ENCODE measurements at regions not wholly inside any gene's neighbourhood (a gene's known extent, or its start where the extent isn't known, plus 50 kb on each side); places are given as distances from the start of the nearest gene placed in this dataset.
A peak's percentile ranks its signal among the peaks of the same experiment; 100 is the strongest.

DNA sequence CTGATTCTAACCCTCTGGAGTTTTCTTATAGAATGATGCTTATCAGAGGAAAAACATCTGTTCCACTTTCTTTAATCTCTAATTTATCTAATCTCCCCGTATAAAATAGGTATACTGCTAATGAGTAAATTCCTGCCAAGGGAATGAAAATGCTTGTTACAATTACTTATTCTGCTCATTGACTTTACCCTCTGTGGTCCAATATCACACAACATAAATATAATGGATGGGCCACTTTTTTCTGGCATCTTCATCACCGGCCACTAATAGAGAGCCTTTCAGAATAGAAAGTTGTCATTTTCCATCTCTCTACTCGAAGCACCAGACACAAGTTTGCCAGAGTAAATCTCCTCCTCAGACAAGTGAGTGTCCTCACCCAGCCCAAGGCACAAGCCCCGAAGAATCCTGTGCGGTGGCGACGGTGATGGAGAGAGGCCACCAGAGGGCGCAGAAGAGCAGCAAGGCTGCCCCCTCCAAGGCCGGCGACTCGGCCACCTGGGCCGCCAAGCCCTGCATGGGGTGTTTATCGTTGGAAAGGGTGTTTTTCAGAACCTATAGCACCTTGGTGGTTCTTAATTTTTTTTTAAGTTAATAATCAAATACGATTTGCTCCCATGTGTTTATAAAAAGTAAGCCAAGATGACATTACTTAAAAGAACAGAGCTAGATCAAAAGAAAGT is 212.9 kb upstream of the ARID1B start:
- peak in 1 of 2 experiments; percentile 7 for DNase-seq (ENCODE audit: low read depth in 2 of 2)

DNA sequence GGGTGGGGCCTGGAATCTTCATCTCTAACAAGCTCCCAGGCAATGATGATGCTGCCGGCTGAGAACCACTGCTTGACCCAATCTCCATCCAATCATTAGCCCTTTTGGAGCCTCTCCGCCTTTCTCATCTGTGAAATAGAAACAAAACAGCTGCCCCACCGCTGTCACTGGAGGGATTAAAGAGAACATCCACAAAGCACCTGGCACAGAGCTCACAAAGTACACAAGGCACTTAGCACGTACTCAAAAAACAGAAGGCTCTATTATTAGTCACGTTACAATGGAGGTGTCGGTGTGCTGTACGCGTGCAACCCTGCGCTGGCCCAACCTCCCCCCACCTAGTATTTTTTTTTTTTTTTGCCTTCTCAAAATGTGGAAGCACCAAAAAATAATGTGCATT is 213.5 kb upstream of the ARID1B start:
- no peak for DNase-seq (ENCODE audit: low read depth in 2 of 2)

DNA sequence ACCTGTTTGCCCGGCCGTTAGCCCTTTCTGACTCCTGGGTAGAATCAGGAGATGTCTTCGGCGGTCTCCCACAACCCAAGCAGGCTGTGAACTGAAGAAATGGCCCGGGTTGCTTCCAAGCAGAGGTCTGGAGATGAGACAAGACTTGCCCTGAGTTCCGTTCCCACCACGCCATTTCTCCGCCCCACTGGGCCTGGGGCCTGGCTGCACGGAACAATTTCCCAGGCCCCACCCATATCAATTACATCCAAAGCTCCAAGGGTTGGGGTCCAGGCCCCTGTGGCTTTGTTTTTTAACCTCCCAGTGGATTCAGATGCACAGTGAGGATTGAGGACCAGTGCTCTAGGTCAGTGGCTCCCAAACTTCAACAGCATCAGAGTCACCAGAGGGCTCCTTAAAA is 214.5 kb upstream of the ARID1B start:
- DNase-seq (ENCODE audit: low read depth in 2 of 2), result no peak

DNA sequence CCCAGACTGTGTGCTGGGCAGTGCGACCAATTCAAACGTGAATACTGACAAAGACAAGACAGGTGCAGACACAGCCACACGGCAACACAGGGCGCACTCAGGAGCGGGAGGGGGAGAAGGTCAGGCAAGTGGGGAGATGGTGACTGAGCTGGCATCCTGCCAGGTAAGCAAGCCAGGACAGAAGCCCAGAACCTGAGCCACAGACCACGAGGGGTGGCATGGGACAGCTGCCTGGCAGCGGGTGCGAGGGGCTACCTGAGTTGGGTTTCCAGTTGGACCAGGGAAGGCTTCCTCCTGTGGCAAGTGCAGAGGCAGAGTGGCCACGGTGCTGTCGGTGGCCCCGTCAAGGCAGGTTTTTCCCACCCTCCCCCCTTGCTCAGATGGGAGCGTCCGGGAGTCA is 215.2 kb upstream of the ARID1B start:
- no peak for DNase-seq (ENCODE audit: low read depth in 2 of 2)

DNA sequence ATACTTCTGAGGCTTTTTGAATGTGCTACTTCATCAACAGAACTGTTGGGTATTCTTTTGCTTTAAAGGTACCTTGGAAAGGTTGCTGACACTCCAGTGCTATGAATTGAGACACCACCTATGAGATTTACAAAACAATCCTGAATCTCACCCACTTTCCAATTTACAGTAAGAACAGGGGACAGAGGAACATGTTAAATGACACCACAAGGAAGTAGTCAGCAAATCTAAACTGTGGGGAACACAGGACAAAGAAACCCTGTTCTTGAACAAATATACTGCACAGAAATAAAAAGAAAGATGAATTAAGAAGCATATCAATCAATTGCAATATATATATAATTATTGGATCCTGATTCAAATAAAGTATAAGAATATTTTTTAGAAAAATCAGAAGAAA is 216.7 kb upstream of the ARID1B start:
- DNase-seq (ENCODE audit: low read depth in 2 of 2), result no peak

DNA sequence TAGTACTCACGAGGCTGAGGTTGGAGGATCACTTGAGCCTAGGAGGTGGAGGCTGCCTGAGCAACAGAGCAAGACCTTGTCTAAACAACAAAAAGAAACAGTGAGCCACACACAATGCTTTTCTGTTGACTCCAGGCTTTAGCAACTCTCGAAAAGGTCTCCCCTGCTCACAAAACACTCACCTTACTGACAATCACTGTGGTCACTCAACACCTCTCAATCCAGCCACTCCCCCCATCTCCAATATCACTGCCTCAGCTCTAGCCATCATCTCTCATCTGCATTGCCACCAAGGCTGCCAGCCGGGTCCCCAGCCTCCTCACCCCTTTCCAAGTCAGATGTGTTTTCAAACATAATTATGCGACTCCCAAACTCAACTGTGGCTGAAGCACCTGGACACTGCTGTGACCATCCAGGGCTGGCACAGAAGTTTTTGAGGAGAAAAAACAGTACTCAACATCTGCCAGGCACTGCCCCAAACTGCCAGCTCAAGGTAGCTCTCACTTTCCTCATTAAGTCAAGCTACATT is 218.0 kb upstream of the ARID1B start:
- DNase-seq (ENCODE audit: low read depth in 2 of 2), result no peak

DNA sequence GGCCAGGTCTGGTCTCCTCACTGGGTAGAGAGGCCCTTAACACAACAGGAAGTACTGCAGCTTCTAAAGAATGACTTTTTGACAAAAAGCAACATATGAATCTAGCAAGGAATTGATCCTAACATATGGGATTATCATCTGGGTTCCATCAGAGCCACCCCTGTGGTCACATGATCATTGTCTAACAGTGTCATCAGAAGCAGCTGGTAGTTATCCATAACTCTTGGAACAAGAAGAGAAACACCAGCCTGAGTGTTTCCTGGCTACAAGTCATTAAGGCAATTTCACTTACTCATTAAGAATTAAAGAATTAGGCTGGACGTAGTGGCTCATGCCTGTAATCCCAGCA is 219.3 kb upstream of the ARID1B start:
- no peak for DNase-seq (ENCODE audit: low read depth in 2 of 2)

DNA sequence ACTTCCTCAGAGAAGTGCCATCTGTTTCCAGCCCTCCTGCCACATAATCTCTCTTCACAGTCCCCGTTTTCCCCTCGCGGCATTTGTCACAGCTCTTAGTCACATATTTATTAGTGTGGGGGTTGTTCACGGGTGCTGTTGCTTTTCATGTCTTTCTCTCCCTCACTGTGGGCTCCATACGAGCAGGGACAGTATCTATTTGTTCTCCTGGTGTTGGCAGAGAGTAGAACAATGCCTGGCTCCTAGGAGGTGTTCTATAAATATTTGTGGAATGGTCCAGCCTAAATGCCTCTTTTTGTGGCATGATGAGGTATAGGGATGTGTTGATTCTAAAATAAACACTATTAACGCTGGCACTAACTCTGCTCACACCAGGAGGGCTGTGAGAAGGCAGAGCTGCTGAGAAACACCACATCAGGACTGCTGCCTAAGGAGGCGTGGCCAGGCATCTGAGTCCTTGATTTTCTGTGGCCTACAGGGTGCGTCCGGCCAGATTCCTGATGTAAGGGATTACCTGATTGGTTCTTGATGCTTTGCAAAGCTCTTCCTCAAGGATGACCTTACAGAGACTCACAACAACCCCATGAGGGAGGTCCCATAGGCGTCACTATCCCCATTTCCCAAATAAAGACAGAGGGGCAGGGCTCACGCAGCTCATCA is 219.8 kb upstream of the ARID1B start:
- peak in 1 of 2 experiments; percentile 4 for DNase-seq (ENCODE audit: low read depth in 2 of 2)

DNA sequence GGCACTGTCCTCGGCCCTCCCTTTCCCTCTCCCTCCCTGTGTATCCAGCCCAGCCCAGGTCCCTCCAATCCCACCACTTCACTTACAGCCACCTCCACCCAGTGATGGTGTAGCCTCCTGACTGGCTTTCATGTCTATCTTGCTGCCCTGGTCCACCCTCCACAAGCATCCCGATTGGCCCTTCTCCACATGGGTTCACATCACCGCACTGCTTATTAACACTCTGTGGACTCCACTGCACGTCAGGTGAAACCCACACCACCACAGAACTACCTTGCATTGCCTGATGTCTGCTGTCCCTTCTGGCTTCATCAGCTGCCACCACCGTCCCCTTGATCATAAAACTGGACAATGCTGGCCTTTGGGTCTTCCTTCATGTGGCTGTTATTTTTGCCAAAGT is 220.4 kb upstream of the ARID1B start:
- no peak for DNase-seq (ENCODE audit: low read depth in 2 of 2)

DNA sequence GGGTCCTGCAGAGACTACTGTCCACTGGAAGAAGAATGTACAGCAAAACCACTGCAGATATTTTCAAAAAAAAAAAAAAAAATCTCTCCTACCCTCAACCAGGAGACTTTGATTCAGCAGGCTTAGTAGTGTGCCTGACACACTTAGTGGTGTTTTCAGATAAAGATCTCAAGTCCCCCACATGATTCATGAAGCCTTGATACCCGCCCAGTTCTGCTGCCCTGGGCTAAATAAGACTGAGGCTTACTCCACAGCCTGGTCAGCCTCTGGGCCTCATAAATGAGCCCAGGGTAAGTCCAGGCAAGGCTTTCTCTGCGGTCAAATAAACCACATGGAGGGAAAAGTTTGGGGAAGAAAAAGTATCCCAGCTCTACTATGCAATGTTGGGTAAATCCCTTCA is 222.1 kb upstream of the ARID1B start:
- DNase-seq (ENCODE audit: low read depth in 2 of 2), result no peak

DNA sequence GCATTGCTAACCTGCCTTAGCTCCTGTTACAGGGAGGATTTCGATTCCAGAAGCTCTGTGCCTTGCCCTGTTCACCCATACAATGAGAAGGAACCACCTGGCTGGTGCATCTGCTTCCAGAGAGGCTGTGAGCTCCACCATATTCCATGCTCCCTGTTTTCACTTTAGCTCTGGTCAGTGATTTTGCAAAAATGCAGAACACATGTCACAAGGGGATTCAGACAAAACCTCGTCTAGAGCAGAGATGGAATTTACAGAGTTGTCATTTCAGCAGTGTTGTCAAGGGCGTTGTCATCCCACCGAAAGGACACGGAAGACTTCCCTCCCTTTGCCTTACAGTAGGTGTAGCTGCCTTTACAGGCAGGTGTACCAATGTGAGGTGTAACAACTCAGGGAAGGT is 223.0 kb upstream of the ARID1B start:
- no peak for DNase-seq (ENCODE audit: low read depth in 2 of 2)

DNA sequence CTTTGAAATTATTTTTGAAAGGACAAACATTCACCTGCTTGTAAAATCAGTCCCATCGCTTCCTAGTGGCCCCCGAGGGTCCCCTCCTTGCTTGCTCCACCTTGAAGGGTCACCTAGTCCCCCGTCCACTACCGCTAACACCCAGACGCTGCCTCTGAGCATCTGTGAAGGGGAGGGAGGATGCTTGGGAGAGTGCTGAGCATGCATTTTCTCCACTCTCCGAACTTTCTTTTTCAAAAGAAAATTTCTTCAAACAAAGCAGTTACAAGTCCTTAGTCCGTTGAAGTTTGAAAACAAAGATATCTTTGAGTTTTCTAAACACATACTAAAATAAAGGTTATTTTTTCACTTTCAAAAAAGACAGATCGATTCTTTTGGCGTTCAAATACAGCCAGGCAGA is 224.3 kb upstream of the ARID1B start:
- DNase-seq (ENCODE audit: low read depth in 2 of 2), result no peak

DNA sequence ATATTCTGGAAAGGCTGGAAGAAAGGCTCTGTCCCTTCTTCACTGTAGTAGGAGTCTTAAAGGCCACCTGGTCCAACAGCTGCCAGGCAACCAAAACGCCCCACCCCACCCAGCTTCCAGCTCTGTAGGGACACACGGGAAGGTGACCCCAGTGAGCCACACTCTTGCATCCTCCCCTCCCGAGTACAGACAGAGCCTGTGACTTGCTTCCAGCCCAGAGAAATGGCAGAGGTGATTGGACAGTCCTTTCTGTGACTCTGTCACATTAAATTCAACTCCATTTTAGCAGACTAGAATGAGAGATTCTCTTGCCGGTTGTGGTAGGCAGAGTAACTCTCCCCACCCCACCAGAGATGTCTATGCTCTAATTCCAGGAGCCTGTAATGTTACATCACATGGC is 226.2 kb upstream of the ARID1B start:
- DNase-seq (ENCODE audit: low read depth in 2 of 2), result no peak

DNA sequence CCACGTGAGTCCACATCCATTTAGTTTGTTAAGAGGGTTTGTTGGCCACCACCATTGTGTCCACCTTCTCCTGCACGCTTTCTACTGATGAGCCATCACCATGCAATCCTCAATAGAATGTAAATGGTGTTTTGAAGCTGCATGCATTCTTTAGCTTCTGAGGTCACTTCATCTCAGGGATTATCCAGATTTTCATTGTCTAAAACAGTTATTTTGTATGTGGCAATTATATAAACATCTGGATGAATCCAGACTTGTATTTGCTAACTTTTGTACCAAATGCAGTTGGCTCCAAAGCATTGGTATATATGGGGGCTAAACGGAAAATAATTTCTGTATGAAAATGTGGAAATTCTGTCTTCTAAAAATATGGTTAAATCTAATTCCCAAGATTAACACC is 231.2 kb upstream of the ARID1B start:
- no peak for DNase-seq (ENCODE audit: low read depth in 2 of 2)

DNA sequence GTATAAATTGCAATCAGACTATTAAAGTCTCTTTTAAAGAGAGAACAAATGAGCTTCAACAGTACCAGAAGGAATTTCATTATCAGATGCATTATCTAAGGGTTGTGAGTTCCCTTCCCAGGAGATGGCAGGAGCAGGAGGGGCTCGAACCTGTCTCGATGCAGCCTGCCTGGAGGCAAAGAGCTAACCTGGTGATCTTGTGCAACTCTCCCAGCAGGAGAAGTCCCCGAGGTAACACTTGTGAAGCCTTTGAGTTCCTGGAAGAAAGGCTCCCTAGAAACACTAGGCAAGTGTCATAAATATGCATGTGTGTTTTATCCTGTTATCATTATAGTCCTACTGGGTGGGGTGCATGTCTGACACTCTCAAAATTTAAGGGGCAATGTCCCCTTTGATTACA is 232.2 kb upstream of the ARID1B start:
- no peak for DNase-seq (ENCODE audit: low read depth in 2 of 2)

DNA sequence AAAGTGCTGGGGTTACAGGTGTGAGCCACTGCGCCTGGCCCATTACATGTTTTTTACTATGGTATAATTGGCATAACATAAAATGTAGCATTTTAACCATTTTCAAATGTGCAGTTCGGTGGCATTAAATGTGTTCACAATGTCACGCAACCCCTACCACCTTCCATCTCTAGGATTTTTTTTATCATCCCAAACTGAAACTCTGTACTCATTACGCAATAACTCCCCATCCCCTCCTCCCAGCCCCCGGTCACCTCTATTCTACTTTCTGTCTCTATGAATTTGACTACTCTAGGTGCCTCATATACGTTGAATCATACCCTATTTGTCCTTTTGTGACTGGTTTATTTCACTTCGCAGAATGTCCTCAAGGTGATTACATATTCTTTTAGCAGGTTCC is 233.1 kb upstream of the ARID1B start:
- DNase-seq (ENCODE audit: low read depth in 2 of 2), result no peak

DNA sequence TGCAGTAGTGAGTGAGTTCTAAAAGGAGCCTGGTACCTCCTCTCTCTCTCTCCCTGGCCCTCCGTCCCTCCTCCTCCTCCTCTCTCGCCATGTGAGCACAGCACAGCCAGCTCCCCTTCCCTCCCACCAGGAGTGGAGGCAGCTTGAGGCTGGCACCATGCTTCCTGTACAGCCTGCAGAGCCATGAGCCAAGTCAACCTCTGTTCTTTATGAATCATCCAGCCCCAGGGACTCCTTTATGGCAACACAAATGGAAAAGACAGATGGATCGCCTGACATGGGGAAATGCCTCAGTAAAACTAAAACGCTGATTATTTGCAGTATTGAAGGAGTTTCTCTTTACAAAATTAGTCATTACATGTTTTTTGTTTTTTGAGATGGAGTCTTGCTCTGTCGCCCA is 233.7 kb upstream of the ARID1B start:
- no peak for DNase-seq (ENCODE audit: low read depth in 2 of 2)

DNA sequence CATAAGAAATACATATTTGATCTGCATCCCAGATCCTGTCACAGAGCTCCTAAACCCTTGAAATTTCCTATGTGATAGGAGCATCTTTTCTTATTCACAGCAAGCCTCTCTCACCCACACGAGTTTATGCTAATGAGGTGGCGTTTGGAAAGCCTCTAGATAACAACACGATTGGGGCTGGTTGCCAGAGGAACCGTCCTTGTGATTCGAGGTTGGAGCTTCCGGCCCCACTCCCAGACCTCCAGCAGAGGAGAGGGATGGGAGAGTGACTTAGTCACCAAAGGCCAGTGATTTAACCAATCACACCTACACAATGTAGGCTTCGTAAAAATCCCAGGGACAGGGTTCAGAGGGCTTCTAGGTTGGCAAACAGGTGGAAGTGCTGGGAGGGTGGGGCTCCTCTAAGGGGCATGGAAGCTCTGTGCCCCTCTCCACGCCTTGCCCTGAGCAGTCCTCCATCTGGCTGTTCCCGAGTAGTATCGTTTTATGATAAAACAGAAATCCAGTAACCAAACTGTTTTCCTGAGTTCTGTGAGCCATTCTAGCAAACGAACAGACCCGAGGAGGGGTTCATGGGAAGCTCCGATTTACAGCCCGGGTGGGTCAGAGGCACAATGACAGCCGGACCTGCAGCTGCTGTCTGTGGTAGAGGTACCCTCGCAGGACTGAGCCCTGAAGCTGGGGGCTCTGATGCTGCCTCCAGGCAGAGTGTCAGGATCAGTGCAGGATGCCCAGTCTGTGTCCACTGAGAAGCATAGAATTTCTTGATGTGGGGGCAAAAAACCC is 238.1 kb upstream of the ARID1B start:
- DNase-seq (ENCODE audit: low read depth in 2 of 2), result no peak

DNA sequence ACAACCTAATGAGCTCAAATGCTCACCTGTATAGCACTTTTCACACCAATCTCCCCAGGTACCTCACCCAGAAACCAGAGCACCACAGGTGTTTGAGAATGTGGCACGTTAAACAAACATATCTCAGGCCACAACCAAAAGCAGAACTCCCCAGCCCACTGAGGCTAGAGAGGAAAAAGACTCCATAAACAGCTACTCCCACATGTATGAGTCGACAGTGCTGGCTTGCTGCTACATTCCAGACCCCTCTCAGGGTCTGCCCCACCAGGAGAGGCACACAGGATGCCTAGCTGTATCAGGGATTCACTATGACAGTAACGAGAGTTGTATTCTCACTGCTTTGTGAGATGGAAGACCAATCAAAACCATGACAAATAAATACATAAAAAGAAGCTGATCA is 242.6 kb upstream of the ARID1B start:
- no peak for DNase-seq (ENCODE audit: low read depth in 2 of 2)

DNA sequence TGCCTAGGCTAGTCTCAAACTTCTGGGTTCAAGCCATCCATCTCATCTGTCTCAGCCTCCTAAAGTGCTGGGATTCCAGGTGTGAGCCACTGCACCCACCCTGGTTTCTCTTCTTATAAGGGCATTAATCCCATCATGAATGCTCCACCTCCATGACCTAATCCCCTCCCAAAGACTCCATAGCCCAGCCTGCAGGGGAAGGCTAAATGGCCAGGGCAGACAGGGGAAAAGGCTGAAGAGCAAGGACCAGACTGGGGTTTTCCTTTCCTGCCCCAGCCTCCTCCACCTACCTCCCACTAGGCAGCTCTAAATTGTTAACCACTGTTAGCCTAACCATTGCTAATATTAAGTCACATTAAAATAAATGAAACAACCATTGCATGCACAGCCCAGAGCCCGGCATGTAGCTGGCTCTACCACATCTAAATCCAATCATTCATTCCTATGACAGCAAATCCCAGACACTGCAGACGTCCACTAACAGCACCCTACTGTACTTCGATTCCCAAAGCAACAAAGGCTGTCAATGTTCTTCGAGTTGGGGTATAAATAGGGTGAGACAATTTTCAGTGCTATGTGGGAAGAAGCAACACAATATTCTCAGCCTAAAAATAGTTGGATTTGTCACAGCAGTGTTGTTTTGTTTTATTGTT is 243.2 kb upstream of the ARID1B start:
- DNase-seq (ENCODE audit: low read depth in 2 of 2), result no peak

DNA sequence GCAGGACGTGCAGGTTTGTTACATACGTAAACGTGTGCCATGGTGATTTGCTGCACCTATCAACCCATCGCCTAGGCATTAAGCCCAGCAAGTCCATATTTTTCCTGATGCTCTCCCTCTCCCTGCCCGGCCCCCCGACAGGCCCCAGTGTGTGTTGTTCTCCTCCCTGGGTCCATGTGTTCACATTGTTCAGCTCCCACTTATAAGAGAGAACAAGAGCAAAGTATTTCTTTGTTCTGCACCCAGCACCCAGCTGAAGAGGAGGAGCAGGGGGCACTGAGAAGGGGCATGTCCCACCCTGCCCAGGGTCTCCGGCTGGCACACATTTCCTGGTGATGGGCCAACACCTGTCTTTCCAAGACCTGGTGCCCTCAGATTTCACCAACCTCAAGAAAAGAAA is 251.1 kb upstream of the ARID1B start:
- no peak for DNase-seq (ENCODE audit: low read depth in 2 of 2)

DNA sequence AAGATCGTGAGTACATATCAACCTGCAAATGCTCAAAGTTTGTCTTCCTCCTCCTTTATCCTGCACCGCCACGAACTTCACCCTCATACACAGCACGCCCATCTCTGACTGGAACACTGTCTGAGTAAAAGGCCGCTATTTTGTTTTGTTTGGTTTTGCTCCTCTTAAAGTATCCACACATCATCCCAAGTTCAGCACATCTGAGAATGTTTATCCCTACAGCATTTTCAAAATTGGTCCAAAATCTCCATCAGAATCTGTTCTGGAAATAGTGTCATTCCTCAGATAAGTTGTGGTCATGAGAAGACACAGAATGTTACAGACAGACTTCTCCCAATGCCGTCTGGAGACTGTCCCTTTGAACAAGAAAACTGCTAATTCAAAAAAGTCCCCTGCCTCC is 251.6 kb upstream of the ARID1B start:
- DNase-seq (ENCODE audit: low read depth in 2 of 2), result no peak

Data from fibroblast of skin of left biceps (primary cell).